GM12891 (cell line): ENCODE measurements at regions not wholly inside any gene's neighbourhood (a gene's known extent, or its start where the extent isn't known, plus 50 kb on each side); places are given as distances from the start of the nearest gene placed in this dataset.

Source experiments
- PAX5 ChIP-seq: IDR thresholded peaks from 2 replicates; pipeline ENCODE4 v1.6.1; 2011; ENCODE audit warnings: low read length, moderate library complexity, mild to moderate bottlenecking; ENCODE audit not compliant: insufficient read depth, severe bottlenecking
- POLR2A ChIP-seq: IDR thresholded peaks from 2 replicates; pipeline ENCODE4 v1.6.1; 2011; ENCODE audit warnings: low read depth, low read length, control low read depth
- POLR2AphosphoS5 ChIP-seq: IDR thresholded peaks from 2 replicates; pipeline ENCODE4 v1.6.1; 2011; ENCODE audit warnings: low read depth, low read length, control low read depth
- POU2F2 ChIP-seq: IDR thresholded peaks from 2 replicates; pipeline ENCODE4 v1.6.1; 2011; ENCODE audit warnings: low read depth, mild to moderate bottlenecking, control low read depth, low read length, moderate library complexity
- SPI1 ChIP-seq: IDR thresholded peaks from 2 replicates; pipeline ENCODE4 v1.6.1; 2011; ENCODE audit warnings: low read depth, low read length, control low read depth
- TAF1 ChIP-seq: IDR thresholded peaks from 2 replicates; pipeline ENCODE4 v1.6.1; 2011; ENCODE audit warnings: low read depth, low read length, control low read depth

- TF ChIP-seq POLR2AphosphoS5 (no peak), TAF1 (no peak), POLR2A (no peak), POU2F2 (no peak), PAX5 (no peak), SPI1 (no peak)
Observed at GRCh38 chr4:177185151-177185550, 124.5 kb upstream of the NEIL3 start.
